Left ventricle myocardium inferior (tissue), 1 donor: ENCODE measurements at regions not wholly inside any gene's neighbourhood (a gene's known extent, or its start where the extent isn't known, plus 50 kb on each side); places are given as distances from the start of the nearest gene placed in this dataset.

Experiments used
- DNase-seq: peaks from one replicate; pipeline ENCODE4 v3.0.0-alpha.2; 2020
- H3K27ac ChIP-seq: fragments of 200-600 bp; replicated peaks from 2 replicates; pipeline ENCODE4 v1.8.0; 2021
- H3K27me3 ChIP-seq: fragments of 200-600 bp; 2 replicates; pipeline ENCODE4 v1.8.0; 2021; ENCODE audit warnings: low read depth
- H3K36me3 ChIP-seq: fragments of 200-600 bp; 2 replicates; pipeline ENCODE4 v1.8.0; 2021
- H3K4me1 ChIP-seq: fragments of 200-600 bp; 2 replicates; pipeline ENCODE4 v1.8.0; 2021
- H3K4me3 ChIP-seq: fragments of 200-600 bp; 2 replicates; pipeline ENCODE4 v1.8.0; 2021; ENCODE audit warnings: mild to moderate bottlenecking, moderate library complexity
- H3K9me3 ChIP-seq: fragments of 200-600 bp; replicated peaks from 2 replicates; pipeline ENCODE4 v1.8.0; 2021
- CTCF ChIP-seq: fragments of 200-600 bp; IDR thresholded peaks from 2 replicates; pipeline ENCODE4 v1.8.0; 2021; ENCODE audit warnings: antibody characterized with exemption, mild to moderate bottlenecking, borderline replicate concordance
- intact Hi-C: fragments of 100-400 bp; cut with micrococcal nuclease; formaldehyde crosslinking; loops from one replicate; pipeline ENCODE4 v1.11.0; 2022
- donor health status: DM: no; HTN: yes; CAD: no; lungs with severe emphysema.

- Histone ChIP-seq H3K36me3 (no peaks in the 10 kb centered on the region), H3K27me3 (peaks cover 71% of the 10 kb centered on the region), H3K9me3 (no peaks in the 10 kb centered on the region), H3K4me3 (no peak overlapping the region), H3K4me1 (no peaks in the 10 kb centered on the region), H3K27ac (no peak overlapping the region)
- no peak for TF ChIP-seq CTCF
- intact Hi-C loops, result no loop called here
- DNase-seq, result no peak
These were observed 333.0 kb downstream of the SFMBT2 start for GRCh38 chr10:7077880-7078279.

GRCh38 chr10:7075851-7076250 is 335.0 kb downstream of the SFMBT2 start:
- Histone ChIP-seq H3K36me3 (no peaks in the 10 kb centered on the region), H3K9me3 (peaks cover 6% of the 10 kb centered on the region), H3K4me3 (no peak overlapping the region), H3K4me1 (no peaks in the 10 kb centered on the region), H3K27ac (no peak overlapping the region), H3K27me3 (peaks cover 54% of the 10 kb centered on the region)
- intact Hi-C loops, result no loop called here
- DNase-seq, result no peak
- TF ChIP-seq CTCF, result no peak

- intact Hi-C loops, result no loop called here
These were observed 335.7 kb downstream of the SFMBT2 start for GRCh38 chr10:7075110-7075509.

GRCh38 chr10:7071421-7071820 is 339.4 kb downstream of the SFMBT2 start:
- Histone ChIP-seq H3K4me1 (no peaks in the 10 kb centered on the region), H3K9me3 (peaks cover 6% of the 10 kb centered on the region), H3K27ac (no peak overlapping the region), H3K36me3 (no peaks in the 10 kb centered on the region), H3K27me3 (peaks cover 45% of the 10 kb centered on the region), H3K4me3 (no peak overlapping the region)
- no peak for DNase-seq
- intact Hi-C loops, result no loop called here
- TF ChIP-seq CTCF, result no peak

More at GRCh38 chr10:7075110-7075509, 335.7 kb downstream of the SFMBT2 start:
- DNase-seq, result no peak
- no peaks in the 10 kb centered on the region for H3K36me3 ChIP-seq
- peaks cover 48% of the 10 kb centered on the region for H3K27me3 ChIP-seq
- H3K27ac ChIP-seq, result no peak overlapping the region
- no peaks in the 10 kb centered on the region for H3K4me1 ChIP-seq
- H3K9me3 ChIP-seq, result peaks cover 6% of the 10 kb centered on the region
- H3K4me3 ChIP-seq, result no peak overlapping the region
- no peak for TF ChIP-seq CTCF

GRCh38 chr10:7070950-7071349 is 339.9 kb downstream of the SFMBT2 start:
- Histone ChIP-seq H3K9me3 (peaks cover 6% of the 10 kb centered on the region), H3K27me3 (peaks cover 40% of the 10 kb centered on the region), H3K36me3 (no peaks in the 10 kb centered on the region), H3K4me1 (no peaks in the 10 kb centered on the region), H3K27ac (no peak overlapping the region), H3K4me3 (no peak overlapping the region)
- TF ChIP-seq CTCF, result no peak
- DNase-seq, result no peak
- intact Hi-C loops, result no loop called here

GRCh38 chr10:7069706-7070105 is 341.1 kb downstream of the SFMBT2 start:
- Histone ChIP-seq H3K4me1 (no peaks in the 10 kb centered on the region), H3K4me3 (no peak overlapping the region), H3K27ac (no peak overlapping the region), H3K9me3 (peaks cover 6% of the 10 kb centered on the region), H3K36me3 (no peaks in the 10 kb centered on the region), H3K27me3 (peaks cover 30% of the 10 kb centered on the region)
- DNase-seq, result no peak
- TF ChIP-seq CTCF, result no peak
- intact Hi-C loops, result no loop called here
